Retinal pigment epithelial cell (primary cell): ENCODE measurements at regions not wholly inside any gene's neighbourhood (a gene's known extent, or its start where the extent isn't known, plus 50 kb on each side); places are given as distances from the start of the nearest gene placed in this dataset.
"Not testable (repeated sequence)": the region's sequence is repeated elsewhere in the genome, so short reads cannot be mapped to it uniquely, and the experiment has no call there.

ENCODE experiments used
- DNase-seq: peaks from one replicate; pipeline ENCODE4 v3.0.0-alpha.2; 2010; ENCODE audit warnings: low read depth
- H3K4me3 ChIP-seq: 2 replicates; pipeline ENCODE4 v1.5.1; 2011; ENCODE audit warnings: mild to moderate bottlenecking, low read length, control low read depth, moderate library complexity
- CTCF ChIP-seq: conservative IDR thresholded peaks from 2 replicates; pipeline ENCODE4 v1.5.1; 2011; ENCODE audit warnings: low read depth, low read length, control low read depth, inconsistent platforms

GRCh38 chrX:99308302-99308701 lies 1101.8 kb downstream of the PCDH19 start:
- DNase-seq = no peak

GRCh38 chrX:99305573-99305972 lies 1104.5 kb downstream of the PCDH19 start:
- DNase-seq = no peak
- H3K4me3 ChIP-seq = no peak overlapping the region
- TF ChIP-seq CTCF = no peak

More at GRCh38 chrX:99308302-99308701, 1101.8 kb downstream of the PCDH19 start:
- H3K4me3 ChIP-seq = no peak overlapping the region
- no peak for TF ChIP-seq CTCF

- H3K4me3 ChIP-seq = no peak overlapping the region
- DNase-seq = no peak
- TF ChIP-seq CTCF = peak; percentile 18
Measured at GRCh38 chrX:99301990-99302389, 1108.1 kb downstream of the PCDH19 start.

GRCh38 chrX:99271641-99272040 lies 1138.4 kb downstream of the PCDH19 start:
- TF ChIP-seq CTCF = no peak
- H3K4me3 ChIP-seq = no peak overlapping the region
- no peak for DNase-seq

GRCh38 chrX:99266255-99266654 lies 1143.8 kb downstream of the PCDH19 start:
- no peak overlapping the region for H3K4me3 ChIP-seq
- no peak for DNase-seq
- TF ChIP-seq CTCF = no peak

- TF ChIP-seq CTCF = no peak
- no peak for DNase-seq
- no peak overlapping the region for H3K4me3 ChIP-seq
Measured at GRCh38 chrX:99248180-99248579, 1161.9 kb downstream of the PCDH19 start.

- TF ChIP-seq CTCF = no peak
- H3K4me3 ChIP-seq = no peak overlapping the region
- DNase-seq = no peak
Measured at GRCh38 chrX:99242001-99242400, 1168.1 kb downstream of the PCDH19 start.

- DNase-seq = not testable (repeated sequence)
Measured at GRCh38 chrX:99234384-99234783, 1175.7 kb downstream of the PCDH19 start.

More at GRCh38 chrX:99234384-99234783, 1175.7 kb downstream of the PCDH19 start:
- H3K4me3 ChIP-seq = not testable (repeated sequence)
